RWPE2 (cell line): ENCODE measurements at regions not wholly inside any gene's neighbourhood (a gene's known extent, or its start where the extent isn't known, plus 50 kb on each side); places are given as distances from the start of the nearest gene placed in this dataset.
A peak's percentile ranks its signal among the peaks of the same experiment; 100 is the strongest.
"Not testable (repeated sequence)": the region's sequence is repeated elsewhere in the genome, so short reads cannot be mapped to it uniquely, and the experiment has no call there.

Experiments
- ATAC-seq: fragments of 200-7000 bp; cut with Tn5 transposase; 3 replicates; pipeline ENCODE4 v1.9.1; 2021; ENCODE audit warnings: low read depth
- DNase-seq: peaks from one replicate; pipeline ENCODE4 v3.0.0-alpha.2; 2020; ENCODE audit warnings: low spot score
- H3K27ac ChIP-seq: fragments of 450-650 bp; 2 replicates; pipeline ENCODE4 v1.5.1; 2017; ENCODE audit warnings: mild to moderate bottlenecking; ENCODE audit not compliant: poor library complexity, severe bottlenecking
- H3K27me3 ChIP-seq: fragments of 250-450 bp; sonication (Bioruptor Pico); 2 replicates; pipeline ENCODE4 v1.5.1; 2021; ENCODE audit warnings: mild to moderate bottlenecking, moderate library complexity; ENCODE audit not compliant: insufficient read depth, poor library complexity, severe bottlenecking
- H3K36me3 ChIP-seq: fragments of 250-450 bp; sonication (Bioruptor Pico); 2 replicates; pipeline ENCODE4 v1.5.1; 2020; ENCODE audit warnings: low read depth, mild to moderate bottlenecking, moderate library complexity
- H3K4me1 ChIP-seq: fragments of 250-450 bp; sonication (Bioruptor Pico); 2 replicates; pipeline ENCODE4 v1.5.1; 2021; ENCODE audit warnings: mild to moderate bottlenecking, moderate library complexity; ENCODE audit not compliant: insufficient read depth, poor library complexity, severe bottlenecking
- H3K4me3 ChIP-seq: fragments of 250-450 bp; sonication (Bioruptor Pico); 2 replicates; pipeline ENCODE4 v1.5.1; 2021; ENCODE audit warnings: mild to moderate bottlenecking, moderate library complexity; ENCODE audit not compliant: severe bottlenecking
- H3K9me3 ChIP-seq: fragments of 250-450 bp; sonication (Bioruptor Pico); 2 replicates; pipeline ENCODE4 v1.5.1; 2021; ENCODE audit warnings: mild to moderate bottlenecking, moderate library complexity; ENCODE audit not compliant: severe bottlenecking
- TF ChIP-seq, protein P1 (sequence below): fragments of 450-650 bp; IDR thresholded peaks from one replicate; pipeline ENCODE4 v1.5.1; 2017; ENCODE audit warnings: mild to moderate bottlenecking, moderate library complexity; ENCODE audit not compliant: poor library complexity, severe bottlenecking

DNA sequence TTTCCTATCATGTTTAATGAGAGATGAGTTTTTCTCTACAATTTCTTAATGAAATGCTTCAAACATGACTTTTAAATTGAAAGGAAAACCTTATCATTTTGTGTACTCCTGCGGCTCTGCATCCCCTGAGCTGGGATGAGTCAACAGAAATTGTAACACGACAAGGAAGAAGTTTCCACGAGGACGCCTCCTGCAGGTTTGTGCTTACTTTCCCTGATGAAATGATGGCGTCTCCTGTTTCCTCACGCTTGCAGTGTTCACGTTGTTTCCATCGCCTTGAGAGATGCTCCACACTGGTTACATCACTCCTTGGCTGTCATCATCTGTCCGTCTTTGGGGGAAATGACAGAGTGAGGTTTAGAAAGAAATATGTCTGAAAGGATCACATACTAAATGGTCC is 233.7 kb upstream of the ZFP64 start:
- H3K27ac ChIP-seq = no peak overlapping the region
- DNase-seq = no peak
- no peaks in the 10 kb centered on the region for H3K36me3 ChIP-seq
- peak; percentile 36; the same call in 1 of the 3 replicates for ATAC-seq
- no peaks in the 10 kb centered on the region for H3K27me3 ChIP-seq
- TF ChIP-seq, protein P1, sequence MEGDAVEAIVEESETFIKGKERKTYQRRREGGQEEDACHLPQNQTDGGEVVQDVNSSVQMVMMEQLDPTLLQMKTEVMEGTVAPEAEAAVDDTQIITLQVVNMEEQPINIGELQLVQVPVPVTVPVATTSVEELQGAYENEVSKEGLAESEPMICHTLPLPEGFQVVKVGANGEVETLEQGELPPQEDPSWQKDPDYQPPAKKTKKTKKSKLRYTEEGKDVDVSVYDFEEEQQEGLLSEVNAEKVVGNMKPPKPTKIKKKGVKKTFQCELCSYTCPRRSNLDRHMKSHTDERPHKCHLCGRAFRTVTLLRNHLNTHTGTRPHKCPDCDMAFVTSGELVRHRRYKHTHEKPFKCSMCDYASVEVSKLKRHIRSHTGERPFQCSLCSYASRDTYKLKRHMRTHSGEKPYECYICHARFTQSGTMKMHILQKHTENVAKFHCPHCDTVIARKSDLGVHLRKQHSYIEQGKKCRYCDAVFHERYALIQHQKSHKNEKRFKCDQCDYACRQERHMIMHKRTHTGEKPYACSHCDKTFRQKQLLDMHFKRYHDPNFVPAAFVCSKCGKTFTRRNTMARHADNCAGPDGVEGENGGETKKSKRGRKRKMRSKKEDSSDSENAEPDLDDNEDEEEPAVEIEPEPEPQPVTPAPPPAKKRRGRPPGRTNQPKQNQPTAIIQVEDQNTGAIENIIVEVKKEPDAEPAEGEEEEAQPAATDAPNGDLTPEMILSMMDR = peak; percentile 14
- H3K9me3 ChIP-seq = no peaks in the 10 kb centered on the region
- no peak overlapping the region for H3K4me3 ChIP-seq
- no peaks in the 10 kb centered on the region for H3K4me1 ChIP-seq

- DNase-seq, H3K27ac ChIP-seq, H3K4me1 ChIP-seq, H3K27me3 ChIP-seq, H3K36me3 ChIP-seq, ATAC-seq, H3K4me3 ChIP-seq, H3K9me3 ChIP-seq: not testable (repeated sequence)
Measured at GRCh38 chr20:52424357-52424942, 232.9 kb upstream of the ZFP64 start.

DNA sequence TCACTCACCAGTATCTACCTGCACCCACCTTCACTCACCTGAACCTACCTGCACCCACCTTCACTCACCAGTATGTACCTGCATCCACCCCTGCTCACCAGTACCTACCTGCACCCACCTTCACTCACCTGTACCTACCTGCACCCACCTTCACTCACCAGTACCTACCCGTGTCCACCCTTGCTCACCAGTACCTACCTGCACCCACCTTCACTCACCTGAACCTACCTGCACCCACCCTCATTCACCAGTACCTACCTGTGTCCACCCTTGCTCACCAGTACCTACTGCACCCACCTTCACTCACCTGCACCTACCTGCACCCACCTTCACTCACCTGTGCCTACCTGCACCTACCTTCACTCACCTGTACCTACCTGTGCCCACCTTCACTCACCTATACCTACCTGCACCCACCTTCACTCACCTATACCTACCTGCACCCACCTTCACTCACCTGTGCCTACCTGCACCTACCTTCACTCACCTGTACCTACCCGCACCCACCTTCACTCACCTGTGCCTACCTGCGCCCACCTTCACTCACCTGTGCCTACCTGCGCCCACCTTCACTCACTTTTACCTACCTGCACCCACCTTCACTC is 232.1 kb upstream of the ZFP64 start:
- H3K27ac ChIP-seq, H3K9me3 ChIP-seq, H3K4me1 ChIP-seq, ATAC-seq, DNase-seq, H3K4me3 ChIP-seq, H3K27me3 ChIP-seq, H3K36me3 ChIP-seq: not testable (repeated sequence)

DNA sequence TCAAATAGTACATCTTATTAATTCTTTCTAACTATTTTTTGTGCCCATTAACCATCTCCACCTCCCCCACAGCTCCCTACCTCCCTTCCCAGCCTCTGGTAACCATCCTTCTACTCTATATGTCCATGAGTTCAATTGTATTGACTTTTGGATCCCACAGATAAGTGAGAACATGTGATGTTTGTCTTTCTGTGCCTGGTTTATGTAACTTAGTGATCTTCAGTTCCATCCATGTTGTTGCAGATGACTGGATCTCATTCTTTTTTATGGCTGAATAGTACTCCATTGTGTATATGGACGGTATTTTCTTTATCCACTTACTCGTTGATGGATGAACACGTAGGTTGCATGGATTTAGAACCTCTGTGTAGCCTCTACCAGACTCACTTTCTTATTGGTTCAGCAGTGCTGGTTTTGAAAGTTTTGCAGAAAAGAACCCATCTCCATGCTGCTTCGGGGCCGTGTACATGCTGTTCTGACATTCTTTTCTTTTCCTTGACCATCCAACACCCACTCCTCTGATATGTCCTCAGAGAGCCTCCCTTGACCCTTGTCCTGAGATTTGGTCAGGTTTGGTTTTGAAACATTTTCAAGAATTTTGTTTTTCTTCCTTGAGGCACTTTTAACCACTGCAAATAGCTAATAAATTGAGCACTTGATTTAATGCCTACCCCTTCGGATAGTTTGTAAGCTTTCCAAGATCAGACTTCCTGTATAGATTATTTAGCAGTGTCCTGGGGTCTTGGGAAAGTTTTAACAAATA is 231.2 kb upstream of the ZFP64 start:
- Histone ChIP-seq H3K4me3 (no peak overlapping the region), H3K9me3 (peaks cover 1% of the 10 kb centered on the region), H3K36me3 (no peaks in the 10 kb centered on the region), H3K27ac (no peak overlapping the region), H3K4me1 (no peaks in the 10 kb centered on the region), H3K27me3 (no peaks in the 10 kb centered on the region)
- ATAC-seq (no peak), DNase-seq (no peak)
- TF ChIP-seq, protein P1 = no peak

DNA sequence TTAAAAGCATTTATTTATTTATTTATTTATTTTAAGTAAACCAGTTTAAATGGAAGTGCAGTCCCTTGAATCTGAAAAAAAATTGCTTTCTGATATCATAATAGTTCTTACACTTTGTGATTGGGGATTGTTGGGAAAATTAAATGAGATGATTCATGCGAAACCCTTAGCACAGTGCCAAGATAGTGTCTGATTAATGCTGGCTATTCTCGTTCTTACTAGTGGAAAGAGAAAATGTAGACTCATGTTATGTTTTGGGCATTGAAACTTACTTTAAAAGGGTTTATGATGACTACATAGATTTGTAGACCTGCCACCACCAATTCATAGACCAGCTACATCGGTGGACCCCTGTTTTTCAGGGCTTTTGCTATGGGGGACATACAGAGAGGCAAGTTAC is 229.2 kb upstream of the ZFP64 start:
- no peaks in the 10 kb centered on the region for H3K27me3 ChIP-seq
- H3K4me1 ChIP-seq = no peaks in the 10 kb centered on the region
- no peak for ATAC-seq
- H3K27ac ChIP-seq = no peak overlapping the region
- peaks cover 1% of the 10 kb centered on the region for H3K9me3 ChIP-seq
- H3K36me3 ChIP-seq = no peaks in the 10 kb centered on the region
- H3K4me3 ChIP-seq = no peak overlapping the region
- no peak for DNase-seq
- TF ChIP-seq, protein P1 = no peak
